HG03565 (cell line): ENCODE measurements at regions not wholly inside any gene's neighbourhood (a gene's known extent, or its start where the extent isn't known, plus 50 kb on each side); places are given as distances from the start of the nearest gene placed in this dataset.
"Not testable (repeated sequence)": the region's sequence is repeated elsewhere in the genome, so short reads cannot be mapped to it uniquely, and the experiment has no call there.

ENCODE experiments used
- ATAC-seq: cut with Tn5 transposase; IDR thresholded peaks from one replicate; pipeline ENCODE4 v1.9.1; 2021; ENCODE audit warnings: mild to moderate bottlenecking, moderate library complexity; ENCODE audit not compliant: unreplicated experiment

DNA sequence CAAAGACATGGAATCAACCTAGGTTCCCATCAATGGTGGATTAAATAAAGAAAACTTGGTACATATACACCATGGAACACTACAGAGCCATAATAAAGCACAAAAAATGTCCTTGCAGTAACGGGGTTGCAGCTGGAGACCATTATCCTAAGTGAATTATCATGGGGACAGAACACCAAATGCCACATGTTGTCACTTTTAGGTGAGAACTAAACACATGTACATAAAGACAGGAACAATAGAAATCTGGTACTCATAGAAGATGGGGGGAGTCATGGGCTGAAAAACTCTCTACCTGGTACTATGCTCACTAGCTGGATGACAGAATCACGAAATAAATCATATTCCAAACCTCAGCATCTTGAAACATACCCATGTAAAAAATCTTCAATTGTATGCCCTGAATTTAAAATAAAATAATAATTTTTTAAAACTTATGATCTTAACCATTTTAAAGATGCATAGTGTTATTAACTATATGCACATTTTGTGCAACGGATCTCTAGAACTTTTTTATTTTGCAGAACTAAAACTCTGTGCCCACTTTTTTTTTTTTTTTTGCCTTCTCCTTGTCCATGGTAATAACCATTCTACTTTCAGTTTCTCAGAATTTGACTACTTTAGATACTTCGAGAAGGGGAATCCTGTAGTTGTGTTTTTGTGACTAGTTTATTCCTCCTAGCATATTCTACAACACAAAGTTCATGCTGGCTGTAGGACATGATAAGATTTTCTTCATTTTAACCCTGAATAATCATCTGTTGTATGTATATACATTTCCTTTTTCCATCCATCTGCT lies 1081.6 kb upstream of the ACO1 start:
- ATAC-seq, result peak; percentile 53

DNA sequence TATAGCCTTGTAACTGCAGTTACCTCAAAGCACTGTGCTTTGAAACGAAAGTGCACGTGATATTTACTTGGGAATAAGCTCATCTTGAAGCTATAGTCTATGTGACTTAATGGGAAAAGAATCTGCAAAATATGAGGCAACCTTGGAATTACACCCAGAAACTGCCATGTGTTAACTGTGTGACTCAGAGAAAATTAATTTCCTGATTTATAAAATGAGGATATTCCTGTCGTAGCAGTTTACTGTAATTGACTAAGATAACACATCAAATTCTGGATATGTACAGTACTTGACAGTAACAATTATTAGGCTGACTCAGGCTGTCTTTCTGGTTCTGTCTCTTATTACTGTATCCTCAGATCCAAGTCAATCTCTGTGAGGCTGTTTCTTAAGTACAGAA lies 1079.9 kb upstream of the ACO1 start:
- ATAC-seq, result no peak

DNA sequence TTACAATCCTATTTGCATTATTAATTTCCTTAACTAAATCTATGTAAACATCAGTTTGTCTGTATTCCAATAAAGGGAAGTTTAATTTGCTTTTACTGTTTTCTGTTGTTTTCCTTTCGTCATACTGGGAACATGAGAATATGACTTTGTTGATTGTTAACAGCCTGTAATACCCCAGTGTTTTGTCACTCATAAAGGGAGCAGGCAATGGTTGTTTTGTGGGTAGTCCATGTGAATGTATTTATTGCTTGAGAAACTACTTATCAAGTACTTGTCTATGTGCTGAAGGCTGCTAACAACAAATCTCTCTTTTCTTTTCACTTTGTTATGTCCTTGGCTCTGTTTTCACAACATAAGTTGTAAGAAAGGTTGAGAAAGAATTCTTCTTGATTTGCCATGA lies 1070.2 kb upstream of the ACO1 start:
- no peak for ATAC-seq

DNA sequence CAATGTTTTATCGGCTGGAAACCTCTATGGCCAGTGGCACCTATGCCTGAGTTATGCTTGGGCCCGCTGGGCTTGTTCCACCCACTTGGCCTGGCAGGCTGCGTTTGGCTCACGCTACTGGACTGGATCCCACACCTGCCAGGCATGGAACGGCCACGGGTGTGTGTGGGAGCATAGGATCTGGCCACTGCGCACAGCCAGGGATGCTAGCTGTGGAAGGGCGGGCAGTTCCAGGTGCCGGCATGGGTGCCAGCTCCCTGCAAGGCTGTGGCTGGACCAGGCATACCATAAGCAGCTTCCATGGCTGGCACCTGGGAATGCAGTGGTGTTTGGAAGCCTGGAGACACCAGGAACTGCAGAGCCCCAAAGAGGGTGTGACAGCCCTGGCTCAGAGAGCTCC lies 1063.9 kb upstream of the ACO1 start:
- no peak for ATAC-seq

DNA sequence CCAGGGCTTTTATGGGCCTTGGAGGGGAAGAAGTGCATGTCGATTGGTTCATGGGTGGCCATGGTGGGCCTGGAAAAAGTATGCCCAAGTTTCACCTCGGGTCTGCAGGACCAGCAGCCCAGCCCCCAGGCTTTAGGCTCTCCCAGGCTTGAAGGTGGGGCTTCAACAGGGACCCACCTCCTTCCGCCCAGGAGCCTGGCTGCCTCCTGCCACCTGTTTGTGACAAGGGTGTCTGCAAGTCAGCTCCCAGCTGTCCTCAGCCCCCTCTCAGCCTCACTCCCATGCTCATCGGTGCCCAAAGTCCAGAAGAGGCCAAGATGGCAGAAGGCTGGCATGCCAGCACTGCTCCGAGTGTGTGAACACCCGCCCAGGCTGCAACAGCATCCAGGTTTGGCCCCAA lies 1063.2 kb upstream of the ACO1 start:
- no peak for ATAC-seq

DNA sequence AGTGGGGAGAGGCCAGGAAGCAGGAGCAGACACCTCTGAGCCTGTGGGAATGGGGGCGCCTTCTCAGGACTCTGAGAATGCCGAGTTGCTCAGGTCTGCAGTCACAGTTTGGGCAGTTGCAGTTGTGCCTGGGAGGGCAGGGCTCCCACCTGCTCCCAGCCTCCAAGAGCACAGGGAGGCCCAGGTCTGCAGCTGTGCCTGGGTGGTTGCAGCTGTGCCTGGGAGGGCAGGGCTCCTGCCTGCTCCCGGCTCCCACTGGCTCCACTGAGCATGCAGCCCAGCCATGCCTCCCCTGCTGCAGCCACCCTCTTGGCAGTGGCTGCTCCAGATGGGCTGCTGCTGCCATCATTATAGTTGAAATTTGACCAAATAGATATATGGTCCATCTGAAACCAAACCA lies 1062.8 kb upstream of the ACO1 start:
- ATAC-seq, result no peak

DNA sequence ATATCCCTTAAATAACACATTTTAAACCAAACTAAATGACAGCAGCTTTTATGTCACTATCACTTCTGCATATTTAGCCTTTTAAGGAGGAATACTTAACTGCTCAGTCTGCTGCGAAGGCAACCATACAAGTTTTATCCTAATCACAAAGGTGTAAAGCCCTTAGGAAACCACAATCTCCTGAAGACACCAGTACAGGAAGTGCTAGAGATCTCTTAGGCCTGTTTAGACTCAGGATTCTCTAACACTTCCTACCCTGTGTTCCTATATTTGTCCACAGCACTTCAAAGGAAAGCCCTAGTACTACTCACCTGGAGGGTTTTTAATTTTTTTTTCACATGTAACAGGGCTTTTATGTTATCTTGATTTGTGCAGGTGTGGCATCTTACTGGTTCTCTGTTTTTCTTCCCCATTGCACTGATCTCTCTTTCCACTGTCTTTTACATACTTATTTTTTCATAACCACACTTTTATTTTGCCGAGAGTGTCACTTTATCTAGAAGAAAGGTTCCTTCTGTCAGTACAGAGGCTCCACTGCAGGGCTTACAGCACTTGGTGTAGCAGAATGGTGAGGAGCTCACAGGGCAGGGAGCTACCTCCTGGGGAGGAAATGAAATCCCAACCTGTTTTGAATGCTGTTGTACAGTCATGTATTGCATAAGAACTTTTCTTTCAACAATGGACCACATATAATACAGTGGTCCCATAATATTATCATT lies 1060.6 kb upstream of the ACO1 start:
- ATAC-seq, result no peak

DNA sequence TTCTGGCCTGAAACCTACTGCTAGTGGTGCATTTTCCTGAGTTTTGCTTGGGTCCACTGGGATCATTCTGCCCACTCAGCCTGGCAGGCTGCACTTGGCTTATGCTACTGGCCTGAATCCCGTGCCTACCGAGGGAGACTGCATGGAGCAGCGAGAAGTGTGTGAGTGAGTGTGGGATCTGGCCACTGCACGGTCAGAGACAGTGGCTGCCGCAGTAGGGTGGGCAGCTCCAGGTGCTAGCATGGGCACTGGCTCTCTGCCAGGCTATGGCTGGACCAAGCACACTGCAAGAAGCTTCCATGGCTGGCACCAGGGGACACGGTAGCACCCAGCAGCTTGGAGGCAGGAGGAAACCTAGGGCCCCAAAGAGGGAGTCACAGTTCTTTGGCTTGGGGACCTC lies 1058.7 kb upstream of the ACO1 start:
- no peak for ATAC-seq

DNA sequence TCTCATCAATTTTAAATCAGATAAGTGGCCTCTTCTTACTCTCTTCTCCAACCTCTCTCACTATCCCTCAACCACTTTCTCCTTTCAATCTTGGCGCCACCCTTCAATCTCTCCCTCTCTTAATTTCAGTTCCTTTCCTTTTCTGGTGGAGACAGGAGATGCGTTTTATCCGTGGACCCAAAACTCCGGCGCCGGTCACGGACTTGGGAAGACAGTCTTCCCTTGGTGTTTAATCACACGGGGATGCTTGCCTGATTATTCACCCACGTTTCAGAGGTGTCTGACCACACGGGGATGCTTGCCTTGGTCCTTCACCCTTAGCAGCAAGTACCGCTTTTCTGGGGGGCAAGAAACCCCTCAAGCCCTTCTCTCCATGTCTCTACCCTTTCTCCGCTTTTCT lies 1057.6 kb upstream of the ACO1 start:
- not testable (repeated sequence) for ATAC-seq

DNA sequence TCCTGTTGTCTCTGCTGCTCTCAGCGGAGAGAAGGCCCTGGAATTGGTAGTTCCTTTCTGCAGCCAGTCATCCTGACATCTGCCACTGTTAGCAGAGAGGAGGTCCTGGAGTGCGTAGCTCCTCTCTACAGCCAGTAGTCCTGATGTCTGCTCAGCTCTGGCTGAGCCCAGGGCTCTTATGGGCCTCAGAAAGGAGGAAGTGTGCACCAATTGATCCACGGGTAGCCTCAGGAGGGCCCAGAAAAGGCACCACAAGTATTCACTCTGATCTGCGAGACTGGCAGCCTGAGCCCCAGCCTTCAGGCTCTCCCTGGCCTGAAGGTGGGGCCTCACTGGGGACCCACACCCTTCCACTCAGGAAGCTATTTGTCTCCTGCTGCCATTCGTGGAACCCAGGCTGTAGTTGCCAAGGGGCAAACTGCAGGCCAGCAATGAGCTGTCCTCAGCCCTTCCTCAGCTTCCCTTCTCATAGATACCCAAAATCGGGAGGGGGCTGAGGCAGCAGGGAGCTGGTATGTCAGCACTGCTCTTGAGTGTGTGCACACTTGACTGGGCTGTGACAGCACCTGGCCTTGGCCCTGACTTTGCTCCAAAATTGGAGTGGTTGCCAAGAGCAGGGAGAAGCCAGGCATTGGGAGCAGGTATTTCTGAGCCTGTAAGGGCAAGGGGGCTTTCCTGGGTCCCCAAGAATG lies 1049.5 kb upstream of the ACO1 start:
- no peak for ATAC-seq

DNA sequence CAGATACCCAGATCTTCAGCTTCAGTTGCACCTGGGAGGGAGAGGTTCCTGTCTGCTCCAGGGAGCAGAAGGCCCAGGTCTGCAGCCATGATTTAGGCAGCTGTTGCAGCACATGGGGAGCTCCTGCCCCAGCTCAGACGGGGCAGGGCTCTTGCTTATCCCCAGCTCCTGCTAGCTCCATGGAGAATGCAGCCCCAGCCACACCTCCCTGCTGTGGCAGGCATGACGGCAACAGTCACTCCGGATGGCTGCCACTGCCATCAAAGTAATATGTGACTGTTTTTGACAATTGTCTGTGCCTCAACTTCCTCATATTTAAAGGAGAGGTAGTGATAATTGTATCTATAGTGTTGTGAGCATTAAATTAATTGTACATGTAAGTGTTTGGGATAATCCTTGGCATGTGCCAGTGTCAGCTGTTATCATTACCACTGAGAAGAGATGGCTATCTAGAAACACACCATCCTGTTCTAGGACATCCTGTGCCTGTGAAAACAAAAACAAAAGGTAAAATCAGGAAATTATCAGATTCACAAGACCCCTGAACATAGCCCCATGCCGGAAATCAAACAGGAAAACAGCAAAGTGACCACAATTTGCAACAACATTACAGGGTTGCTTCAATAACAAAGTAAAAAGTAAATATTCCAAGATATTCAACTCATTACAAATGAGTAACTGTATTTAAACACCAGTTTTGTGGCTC lies 1048.8 kb upstream of the ACO1 start:
- ATAC-seq, result no peak

DNA sequence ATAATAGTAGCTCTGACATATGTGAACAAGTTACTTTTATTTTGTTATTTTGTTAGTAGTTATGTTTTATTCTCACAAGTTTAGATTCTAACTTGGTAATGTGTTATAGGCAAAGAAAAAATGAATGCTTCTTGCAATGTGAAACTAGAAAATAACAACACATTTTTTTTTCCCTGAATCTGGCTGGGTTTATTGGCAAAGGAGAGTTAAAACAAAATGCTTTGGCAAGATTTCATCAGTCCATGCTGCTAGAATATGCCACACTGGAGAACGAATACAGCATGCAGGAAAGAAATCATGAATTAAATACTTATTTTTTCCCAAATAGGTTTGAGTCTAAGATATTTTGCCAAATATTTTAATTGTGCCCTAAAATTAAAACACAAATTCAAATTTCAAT lies 1048.1 kb upstream of the ACO1 start:
- ATAC-seq, result no peak

DNA sequence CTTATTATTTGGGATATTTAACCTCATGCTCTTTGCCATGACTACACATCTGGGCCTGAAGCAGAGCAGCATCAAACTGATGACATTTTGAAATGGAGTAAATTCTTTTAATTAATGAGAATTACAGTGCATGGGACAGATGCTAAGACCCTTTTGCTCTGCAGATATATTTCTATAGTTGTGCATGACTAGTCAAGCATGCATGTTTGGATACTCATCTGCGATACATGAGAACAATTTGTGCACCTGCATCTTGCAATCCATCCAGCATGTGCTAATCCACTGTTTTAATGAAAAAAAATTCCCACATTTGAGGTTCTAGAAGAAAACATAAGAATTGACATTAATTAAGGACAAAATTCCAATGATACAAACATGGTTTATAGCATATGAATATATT lies 1047.6 kb upstream of the ACO1 start:
- no peak for ATAC-seq

DNA sequence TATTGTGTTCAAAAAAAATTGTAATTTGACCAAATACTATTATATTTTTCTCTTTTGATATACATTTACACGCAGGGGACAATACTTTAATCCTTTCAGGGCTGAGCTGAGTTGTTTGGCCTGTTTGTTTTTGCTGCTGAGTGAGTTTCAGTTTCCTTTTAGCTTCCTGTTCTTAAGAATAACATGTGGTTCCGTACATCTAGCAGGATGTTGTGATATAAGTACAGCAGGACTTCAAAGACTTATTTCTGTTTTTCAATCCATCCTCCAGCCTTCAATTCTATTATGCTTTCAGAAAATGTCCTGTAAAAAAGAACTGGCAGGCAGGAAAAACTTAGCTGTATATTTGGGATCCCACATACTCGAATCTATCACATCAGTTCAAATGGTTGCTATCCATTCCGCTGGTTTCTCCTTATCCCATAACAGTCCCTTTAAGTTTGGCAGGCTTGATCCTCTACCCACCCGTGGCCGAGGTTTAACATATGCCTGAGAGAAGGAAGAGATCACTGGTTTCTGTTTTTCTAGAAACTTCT lies 1037.3 kb upstream of the ACO1 start:
- ATAC-seq, result peak; percentile 99

DNA sequence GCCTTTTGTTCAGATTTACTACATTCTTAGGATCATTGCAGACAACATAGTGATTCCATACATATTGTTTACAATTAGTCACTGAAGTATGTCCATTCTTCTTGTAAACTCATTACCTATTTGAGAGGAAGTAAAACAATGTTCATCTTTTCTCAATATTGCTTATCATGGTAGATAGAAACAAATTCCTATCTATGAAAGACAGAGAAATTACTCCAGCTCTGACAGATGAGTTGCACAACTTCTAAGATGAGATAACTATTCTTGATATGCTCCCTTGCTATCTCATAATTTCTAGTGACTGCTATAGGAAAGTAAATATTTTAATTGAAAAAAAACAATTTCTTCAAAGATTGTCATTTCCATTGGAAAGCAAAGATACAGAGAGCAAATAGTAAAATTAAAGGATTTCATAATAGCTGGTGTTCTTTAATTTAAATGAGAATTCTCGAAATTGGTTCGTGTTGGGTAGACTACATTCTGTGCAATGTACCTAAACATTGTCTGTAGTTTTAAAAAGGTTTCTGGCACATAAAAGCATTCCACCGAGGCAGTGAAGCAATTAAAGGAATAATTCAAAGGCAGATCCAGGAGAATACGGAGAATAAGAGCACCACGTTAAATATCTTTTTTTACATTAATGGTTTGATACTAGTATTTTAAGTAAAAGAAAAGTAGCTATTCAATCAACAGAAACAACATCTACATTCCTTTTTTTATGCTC lies 1029.1 kb upstream of the ACO1 start:
- ATAC-seq, result no peak

DNA sequence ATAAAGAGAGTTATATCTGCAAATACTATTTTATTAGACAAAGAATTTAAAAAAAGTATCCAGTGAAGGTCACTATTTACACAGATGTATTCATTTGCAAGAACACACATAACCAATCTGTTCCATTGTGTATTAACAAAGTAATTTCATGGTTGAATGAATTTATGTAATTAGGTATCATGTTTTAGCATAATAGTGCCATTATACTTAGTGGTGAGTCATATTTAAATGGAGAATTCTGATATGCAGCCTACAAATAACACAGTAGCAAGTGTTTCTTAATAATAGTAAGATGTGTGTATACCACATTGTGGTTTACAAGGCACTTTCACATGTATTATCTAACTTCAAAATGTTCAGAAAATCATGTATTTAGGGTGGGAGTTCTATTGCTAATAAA lies 1028.5 kb upstream of the ACO1 start:
- ATAC-seq, result no peak

DNA sequence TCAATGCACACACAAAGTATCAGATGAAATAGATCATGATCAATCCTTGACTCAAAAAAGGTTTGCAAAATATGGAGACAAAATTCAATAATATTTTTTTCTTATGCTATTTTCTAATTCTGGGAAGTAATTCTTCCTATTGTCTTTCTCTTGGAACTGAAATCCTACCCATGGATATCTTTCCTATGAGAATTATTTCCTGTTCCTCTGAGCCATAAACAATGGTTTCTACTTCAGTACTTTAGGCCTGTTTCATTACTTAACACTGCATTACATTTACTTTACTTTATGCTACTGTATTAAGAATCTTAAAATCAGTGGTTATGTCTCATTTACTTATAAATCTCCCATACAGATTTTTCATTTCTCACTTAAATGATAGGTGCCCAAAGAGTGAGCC lies 1025.4 kb upstream of the ACO1 start:
- ATAC-seq, result no peak

DNA sequence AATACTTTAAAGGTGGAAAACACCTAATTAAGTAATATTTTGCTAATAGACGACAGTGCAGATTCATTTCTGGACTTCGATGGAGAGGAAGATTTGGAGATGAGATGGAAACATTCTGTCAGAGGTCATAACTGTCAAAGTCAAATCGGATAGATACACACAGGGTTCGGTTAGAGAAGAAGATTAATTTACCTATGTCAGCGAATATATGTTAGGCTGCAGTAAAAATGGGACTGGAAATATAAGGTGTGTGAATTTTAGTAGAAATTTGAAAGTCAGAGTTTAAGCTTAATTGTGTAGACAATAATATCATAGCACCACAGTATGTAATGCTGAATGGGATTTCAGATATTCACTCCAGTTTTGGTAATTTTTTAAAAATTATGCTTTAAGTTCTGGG lies 1020.3 kb upstream of the ACO1 start:
- ATAC-seq, result no peak

DNA sequence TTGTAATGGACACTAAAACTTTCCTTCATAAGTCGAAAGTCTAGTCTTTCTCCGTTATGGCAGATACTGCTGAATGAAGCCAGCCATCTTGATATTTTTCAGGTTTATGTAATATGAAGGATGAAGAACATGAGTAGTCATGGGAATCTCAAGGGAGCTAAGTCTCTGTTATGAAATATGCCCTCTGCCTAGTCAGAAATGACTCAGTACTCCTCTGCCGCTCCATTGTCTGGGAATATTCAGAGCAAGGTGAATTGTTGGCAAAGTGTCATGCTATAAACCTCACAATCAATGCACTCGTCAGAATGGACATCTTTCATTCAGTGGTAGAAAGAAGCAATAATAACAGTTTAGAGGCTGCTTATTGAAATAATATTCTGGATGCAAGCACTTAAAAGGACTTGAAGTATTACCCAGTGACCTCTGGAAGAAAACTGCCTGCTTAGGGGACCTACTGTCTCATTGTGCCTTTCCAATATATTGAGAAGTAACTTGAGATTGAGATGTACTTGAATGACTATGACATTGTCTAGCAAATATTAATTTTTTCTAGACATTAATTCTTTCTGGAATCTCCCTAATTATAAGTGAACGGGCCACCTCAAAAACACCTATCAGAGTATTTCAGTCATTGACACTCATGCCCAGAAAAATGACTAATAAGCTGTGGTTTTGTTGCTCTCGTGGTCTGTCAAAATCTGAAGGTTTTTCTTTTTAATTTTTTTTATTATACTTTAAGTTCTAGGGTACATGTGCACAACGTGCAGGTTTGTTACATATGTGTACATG lies 1011.5 kb upstream of the ACO1 start:
- ATAC-seq, result no peak

DNA sequence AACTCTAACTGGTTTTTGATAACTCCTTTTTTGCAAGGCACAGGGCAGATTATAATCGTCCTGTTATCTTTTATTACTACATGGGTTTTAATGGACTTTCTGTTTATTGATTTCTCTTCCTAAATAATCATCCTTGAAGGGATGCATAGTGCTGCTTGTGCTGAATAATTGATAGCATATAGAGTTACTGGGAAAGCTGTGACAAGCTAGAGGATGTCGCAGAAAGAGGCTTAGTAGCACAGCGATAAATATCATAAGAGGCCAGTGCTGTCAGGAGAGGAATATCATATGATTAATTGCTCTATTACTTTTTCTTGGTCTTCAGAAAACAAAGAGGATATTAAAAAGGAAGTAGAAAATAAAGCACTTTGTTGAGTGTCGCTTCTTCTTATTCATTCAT lies 1007.1 kb upstream of the ACO1 start:
- no peak for ATAC-seq
